HuH-7.5 (cell line): ENCODE measurements at regions not wholly inside any gene's neighbourhood (a gene's known extent, or its start where the extent isn't known, plus 50 kb on each side); places are given as distances from the start of the nearest gene placed in this dataset.
"Not testable (repeated sequence)": the region's sequence is repeated elsewhere in the genome, so short reads cannot be mapped to it uniquely, and the experiment has no call there.

Experiments used
- DNase-seq: peaks from one replicate; pipeline ENCODE4 v3.0.0; 2011; ENCODE audit warnings: low spot score

DNA sequence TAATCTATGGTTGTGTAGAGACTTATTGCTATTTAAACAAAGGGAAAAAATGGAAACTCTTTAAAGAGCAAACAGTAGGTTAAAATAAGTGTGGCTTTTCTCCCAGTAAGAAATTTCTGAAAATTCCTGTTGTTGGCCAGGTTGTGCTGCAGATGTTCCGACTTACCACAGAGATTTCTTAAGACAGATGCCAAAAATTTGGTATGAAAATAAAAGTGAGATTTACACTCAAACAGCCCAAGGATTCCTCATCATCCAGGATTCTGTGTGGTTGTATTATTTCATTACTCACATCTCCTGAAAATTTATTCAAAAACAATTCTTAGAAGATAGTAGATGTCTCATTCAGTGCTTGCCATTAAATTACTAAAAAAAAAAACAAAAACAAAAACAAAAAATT, 296.7 kb upstream of the PTBP2 start:
- DNase-seq, result no peak

DNA sequence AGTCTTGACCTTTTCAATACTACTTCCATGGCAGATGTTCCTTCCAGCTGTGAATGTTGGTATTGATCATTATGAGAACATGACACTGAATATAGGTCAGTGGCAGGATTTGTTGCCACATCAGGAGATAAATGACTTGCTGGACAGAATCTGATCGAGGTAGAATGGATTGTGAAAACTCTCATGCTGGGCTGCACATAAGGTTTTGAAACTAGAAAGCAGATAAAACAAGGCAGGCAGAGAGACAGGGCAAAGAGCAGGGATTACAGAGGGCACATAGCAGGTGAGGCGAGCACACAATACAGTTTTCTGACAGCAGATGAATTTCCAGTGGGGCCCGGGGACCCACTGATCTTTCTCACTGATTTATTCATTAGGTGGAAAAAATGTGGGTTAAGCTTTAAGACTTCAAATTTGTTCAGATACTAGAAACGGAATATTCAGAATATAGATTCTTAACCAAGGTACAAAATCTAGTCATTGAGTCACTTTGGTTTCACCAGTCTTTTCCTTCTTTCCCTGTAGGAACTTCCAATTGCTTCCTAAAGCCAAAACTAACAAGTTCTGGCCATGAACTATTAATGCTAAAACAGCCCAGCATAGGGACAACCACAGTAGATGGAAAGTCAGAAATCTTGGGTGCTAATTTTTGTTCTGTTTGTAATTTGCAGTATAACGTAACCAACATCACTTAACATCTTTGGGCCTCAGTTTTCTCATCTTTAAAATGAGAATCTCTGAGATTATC, 296.0 kb upstream of the PTBP2 start:
- DNase-seq, result no peak

DNA sequence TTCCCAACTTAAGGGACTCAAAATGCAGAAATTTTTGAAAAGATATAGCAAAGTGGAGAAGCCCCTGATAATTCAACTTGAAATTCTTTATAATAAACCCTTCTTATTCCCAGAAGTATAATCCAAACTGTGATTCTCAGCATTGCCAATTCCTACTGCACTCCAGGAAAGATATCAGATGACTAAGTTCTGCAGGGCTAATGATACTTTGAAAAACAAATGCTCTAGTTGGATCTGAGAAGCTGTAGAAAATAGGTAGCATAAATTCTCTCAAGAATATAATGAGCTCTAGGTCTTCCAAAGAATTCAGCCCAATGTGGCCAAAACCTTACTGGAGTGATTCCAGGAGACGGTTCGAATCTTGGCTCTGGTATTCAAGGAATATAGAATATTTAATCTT, 294.0 kb upstream of the PTBP2 start:
- no peak for DNase-seq

- DNase-seq, result no peak
Observed at GRCh38 chr1:96445302-96445701, 276.3 kb upstream of the PTBP2 start.

GRCh38 chr1:96464066-96464465, 257.5 kb upstream of the PTBP2 start:
- no peak for DNase-seq

GRCh38 chr1:96464522-96464921, 257.1 kb upstream of the PTBP2 start:
- DNase-seq, result no peak

DNA sequence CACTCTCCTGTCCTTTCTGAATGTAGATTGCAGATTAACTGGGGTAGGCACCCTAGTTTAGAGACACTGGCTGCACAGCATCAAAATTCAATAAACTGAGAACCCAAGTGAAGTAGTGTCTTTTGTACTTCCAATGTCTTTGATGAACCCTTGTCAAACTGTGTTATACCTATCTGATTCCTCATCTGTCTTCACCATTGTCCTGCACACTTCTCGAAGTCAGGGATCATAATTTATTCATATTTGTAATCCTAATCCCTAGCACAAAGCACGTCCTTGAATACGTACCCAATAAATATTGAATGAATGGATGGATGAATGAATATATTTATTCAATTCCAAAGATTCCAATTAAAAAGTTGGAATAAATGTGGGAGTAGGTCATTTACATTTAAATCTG, 256.6 kb upstream of the PTBP2 start:
- DNase-seq, result no peak

DNA sequence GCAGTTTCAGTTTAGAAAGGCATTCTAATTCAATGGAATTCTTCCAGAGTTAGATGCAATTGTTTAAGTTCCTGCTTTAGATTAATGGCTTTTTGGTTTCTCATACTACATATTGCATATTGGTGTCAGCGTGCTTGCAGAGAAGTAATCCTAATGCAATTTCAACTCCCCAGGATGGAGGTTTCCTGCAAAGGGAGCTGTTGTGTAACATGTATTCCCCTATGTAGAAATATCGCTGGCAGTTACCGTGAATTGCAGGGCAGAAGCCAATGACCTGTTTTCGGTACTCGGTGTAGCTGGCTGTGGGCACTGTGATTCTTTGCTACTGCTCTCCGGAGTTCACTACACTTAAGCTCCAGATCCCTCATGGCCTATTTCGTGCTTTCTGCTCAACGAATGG, 256.1 kb upstream of the PTBP2 start:
- no peak for DNase-seq

GRCh38 chr1:96466842-96467241, 254.7 kb upstream of the PTBP2 start:
- DNase-seq, result no peak

DNA sequence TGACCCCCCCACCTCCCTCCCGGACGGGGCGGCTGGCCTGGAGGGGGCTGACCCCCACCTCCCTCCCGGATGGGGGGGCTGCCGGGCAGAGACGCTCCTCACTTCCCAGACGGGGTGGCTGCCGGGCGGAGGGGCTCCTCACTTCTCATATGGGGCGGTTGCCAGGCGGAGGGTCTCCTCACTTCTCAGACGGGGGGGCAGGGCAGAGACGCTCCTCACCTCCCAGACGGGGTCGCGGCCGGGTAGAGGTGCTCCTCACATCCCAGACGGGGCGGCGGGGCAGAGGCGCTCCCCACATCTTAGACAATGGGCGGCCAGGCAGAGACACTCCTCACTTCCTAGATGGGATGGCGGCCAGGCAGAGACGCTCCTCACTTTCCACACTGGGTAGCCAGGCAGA, 251.9 kb upstream of the PTBP2 start:
- not testable (repeated sequence) for DNase-seq

DNA sequence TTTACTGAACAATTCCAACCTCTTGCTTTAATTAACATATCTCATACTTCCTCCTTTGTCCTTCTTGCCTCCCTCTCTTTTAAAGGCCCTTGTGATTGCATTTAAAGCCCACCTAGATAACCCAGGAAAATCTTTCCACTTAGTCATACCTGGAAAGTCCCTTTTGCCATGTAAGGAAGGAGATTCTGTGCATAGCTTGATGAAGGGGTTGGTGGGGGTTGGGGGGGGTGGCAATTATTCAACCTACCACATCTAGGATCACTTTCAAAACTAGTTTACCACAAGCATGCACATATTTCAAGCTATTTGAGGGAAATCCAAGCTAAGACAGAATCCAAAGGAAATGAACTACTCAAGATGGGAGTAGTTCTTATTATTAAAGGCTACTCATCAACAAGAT, 249.1 kb upstream of the PTBP2 start:
- no peak for DNase-seq

DNA sequence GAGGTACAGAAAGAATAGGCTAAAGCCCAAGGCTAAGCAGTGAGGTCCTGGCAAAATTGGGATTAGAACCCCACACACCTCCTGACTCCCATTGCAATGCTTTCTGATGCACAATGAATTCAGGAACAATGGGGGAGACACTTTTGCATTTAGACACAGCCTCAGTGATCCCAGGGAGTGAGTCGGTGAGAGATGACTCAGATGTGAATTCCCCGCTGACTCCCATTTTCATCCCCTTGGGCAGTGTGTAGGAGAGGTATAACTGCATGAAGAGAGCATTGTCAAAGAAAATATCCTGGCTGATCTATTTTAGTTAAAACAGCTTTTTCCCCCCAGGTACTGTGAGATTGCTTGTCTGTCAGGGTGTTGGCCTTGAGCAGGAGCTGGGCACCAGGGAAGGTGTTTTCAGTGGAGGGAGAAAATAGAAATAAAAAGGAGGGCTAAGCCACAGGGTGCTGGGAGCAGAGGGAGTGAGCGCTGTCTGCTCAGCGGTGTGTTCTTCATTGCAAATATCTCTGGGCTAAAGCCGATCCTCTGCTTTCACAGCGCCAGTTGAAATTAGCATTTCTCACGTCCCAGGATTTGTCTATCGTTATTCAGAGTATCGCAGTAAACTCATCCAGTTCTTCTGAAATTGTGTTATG, 247.7 kb upstream of the PTBP2 start:
- no peak for DNase-seq

GRCh38 chr1:96474985-96475743, 246.4 kb upstream of the PTBP2 start:
- no peak for DNase-seq

GRCh38 chr1:96475903-96476302, 245.7 kb upstream of the PTBP2 start:
- DNase-seq, result no peak

DNA sequence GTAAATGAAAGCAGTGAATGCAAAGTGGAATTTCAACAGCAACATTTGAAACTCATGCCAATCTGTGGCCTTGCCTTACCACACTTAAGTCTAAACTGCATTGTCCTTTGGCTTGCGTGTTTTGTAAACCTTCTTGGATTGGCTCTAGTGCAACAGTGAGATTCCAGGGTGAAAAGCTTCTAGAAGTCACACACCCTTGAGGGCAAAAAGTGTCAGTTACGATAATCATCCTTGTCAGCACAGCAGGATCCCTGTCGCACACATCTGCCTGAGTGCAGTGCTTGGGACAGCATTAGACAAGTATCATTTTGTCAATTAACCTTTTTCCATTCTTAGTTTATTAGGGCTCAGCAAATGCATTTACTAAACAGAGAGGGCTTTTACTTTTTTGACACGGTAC, 243.4 kb upstream of the PTBP2 start:
- DNase-seq, result no peak

DNA sequence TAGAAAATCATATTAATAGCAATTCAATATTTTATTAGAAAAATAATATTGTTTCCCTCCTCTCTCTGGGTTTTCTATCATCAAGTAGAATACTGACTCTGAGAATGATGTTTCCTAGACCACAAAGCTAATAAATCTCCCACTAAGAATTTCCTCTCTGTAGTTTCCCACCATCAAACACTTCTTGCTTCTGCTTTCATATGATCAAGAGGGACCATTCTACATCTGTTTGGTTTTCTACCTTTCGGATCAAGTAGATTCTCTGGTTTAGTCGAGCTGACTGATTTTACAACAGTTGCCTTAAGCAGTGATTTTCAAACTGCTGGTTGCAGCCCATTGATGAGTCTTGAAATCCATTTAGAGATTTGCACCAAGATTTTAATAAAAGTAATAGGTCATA, 240.2 kb upstream of the PTBP2 start:
- DNase-seq, result no peak

GRCh38 chr1:96482616-96483015, 239.0 kb upstream of the PTBP2 start:
- no peak for DNase-seq

- no peak for DNase-seq
Observed at GRCh38 chr1:96487394-96487793, 234.2 kb upstream of the PTBP2 start.

- DNase-seq, result no peak
Observed at GRCh38 chr1:96487971-96488370, 233.6 kb upstream of the PTBP2 start.

DNA sequence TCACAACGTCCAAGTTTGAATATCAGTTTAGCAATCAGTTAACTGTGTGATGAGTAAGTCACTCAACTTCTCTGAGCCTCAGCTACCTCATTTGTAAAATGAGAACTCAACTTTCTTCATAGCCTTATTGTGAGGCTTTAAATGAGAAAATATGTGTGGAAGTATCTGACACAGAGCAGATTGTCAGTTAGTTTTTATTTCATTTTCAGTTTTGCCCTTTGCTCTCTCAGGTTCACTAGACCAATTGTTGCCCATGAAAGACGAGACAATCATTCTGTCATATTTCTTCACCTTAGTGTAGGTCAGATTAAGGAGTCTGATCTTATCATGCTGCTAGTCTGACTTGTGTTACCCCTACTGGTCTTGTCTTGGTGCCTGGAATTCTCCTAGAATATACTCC, 232.8 kb upstream of the PTBP2 start:
- DNase-seq, result no peak

- DNase-seq, result no peak
Observed at GRCh38 chr1:96492236-96492635, 229.3 kb upstream of the PTBP2 start.

DNA sequence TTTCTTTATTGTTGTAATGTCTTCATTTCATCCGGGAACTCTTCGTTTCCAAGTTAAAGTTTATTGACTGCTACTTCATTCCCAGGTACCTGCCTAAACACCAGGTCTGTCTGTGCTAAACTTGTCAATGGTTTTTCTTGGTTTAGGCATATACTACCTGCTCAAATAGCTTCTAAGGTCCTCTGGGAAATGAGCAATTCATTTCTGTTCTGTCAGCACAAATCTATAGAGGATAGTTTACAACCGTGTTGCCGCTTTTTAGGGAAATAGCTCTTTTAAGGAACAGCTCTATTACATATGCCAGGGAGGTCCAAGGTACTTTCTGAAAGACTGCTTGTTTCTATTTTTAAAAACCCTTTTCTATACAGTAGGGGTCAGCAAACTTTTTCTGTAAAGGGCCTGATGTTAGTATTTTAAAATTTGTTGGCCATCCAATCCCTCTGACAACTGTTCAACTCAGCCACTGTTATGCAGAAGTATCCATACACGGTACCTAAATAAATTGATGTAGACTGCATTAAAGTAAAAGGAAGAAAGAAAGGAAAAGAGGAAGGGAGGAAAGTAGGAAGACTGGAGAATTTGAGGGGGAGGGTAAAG, 222.7 kb upstream of the PTBP2 start:
- no peak for DNase-seq

GRCh38 chr1:96508233-96508632, 213.4 kb upstream of the PTBP2 start:
- no peak for DNase-seq
